SKM-1 (cell line): ENCODE measurements at regions not wholly inside any gene's neighbourhood (a gene's known extent, or its start where the extent isn't known, plus 50 kb on each side); places are given as distances from the start of the nearest gene placed in this dataset.

Source experiments
- DNase-seq: peaks from one replicate; lab custom pipeline; 2025; ENCODE audit not compliant: unreplicated experiment; lab: John Stamatoyannopoulos, UW

DNA sequence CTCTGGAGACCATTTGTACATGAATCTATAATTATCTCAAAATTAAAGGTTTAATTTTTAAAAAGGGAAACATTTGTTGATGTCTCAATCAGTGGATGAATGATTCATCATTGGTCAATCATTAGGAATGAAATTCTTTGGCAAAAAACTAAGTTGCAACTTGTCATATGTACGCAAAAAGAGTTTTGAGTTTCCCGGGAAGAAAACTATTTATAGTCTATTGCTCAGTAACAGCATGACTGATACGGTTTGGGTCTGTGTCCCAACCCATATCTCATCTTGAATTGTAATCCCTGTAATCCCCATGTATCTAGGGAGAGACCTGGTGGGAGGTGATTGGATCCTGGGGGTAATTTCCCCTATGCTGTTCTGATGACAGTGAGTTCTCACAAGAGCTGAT, 765.8 kb upstream of the ROBO1 start:
- DNase-seq, result no peak

- no peak for DNase-seq
These were observed 758.4 kb upstream of the ROBO1 start for GRCh38 chr3:80526153-80526552.

DNA sequence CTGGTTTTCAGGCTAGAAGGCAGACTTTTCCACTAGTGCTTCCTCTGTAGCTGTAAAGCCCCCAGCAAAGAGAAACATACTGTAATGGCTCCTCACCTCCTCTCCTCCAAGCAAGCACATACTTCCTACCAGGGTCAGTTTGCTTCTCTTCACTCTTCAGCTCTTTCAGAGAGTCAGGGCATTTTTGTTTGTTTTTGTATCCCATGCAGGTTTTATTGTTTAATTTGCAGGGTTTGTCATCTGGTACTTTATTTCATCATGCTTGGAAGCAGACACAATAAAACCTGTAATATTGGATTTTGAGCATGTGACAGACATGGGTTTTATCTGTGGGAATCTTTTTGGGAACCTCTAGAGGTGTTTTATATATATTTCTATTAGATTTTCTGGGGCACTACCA, 753.3 kb upstream of the ROBO1 start:
- no peak for DNase-seq

GRCh38 chr3:80519436-80519835, 751.6 kb upstream of the ROBO1 start:
- DNase-seq, result no peak

- DNase-seq, result no peak
These were observed 728.7 kb upstream of the ROBO1 start for GRCh38 chr3:80496452-80496851.

DNA sequence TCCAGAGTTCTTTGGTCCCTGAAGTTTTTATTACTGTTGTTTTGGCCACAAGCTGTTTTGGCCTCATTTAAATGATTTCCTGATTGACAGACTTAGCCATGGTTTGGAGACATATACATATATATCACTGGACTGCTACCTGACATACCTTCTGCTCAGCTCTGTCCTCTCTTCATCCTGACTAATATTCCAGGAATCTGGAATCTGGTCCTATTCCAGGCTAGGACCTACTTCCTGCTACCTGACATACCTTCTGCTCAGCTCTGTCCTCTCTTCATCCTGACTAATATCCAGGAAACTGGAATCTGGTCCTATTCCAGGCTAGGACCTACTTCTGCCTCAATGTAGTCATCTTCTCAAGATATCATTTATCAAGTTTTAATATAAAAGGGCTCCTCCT, 724.4 kb upstream of the ROBO1 start:
- DNase-seq, result no peak

DNA sequence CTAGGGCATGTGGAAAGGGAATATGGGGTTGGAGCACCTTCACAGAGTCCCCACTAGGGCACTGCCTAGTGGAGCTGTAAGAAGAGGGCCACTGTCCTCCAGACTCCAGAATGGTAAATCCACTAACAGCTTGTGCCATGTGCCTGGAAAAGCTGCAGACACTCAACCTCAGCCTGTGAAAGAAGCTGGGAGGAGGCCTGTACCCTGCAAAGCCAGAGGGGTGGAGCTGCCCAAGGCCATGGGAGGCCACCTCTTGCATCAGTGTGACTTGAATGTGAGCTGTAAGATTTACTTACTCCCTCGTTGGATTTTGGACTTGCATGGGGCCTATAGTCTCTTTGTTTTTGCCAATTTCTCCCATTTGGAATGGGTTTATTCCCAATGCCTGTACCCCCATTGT, 705.2 kb upstream of the ROBO1 start:
- no peak for DNase-seq

- DNase-seq, result no peak
These were observed 704.7 kb upstream of the ROBO1 start for GRCh38 chr3:80472459-80472858.

DNA sequence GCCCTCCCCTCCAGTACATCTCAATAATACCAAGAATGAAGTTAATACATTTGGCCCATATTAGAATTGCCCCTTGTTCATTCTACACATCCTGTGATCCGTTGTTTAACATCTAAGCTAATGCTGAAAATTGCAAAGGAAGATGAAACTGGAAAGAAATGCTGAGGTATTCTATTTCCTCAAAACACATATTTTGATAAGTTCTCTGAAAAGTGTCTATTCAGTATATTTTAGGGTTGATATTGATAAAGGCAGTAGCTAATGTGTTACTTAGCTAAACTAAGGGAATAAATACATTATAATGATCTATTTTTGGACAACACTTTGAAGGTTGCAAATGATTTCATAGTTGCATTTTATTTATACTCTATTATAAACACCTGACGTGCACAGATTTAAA, 702.6 kb upstream of the ROBO1 start:
- no peak for DNase-seq

DNA sequence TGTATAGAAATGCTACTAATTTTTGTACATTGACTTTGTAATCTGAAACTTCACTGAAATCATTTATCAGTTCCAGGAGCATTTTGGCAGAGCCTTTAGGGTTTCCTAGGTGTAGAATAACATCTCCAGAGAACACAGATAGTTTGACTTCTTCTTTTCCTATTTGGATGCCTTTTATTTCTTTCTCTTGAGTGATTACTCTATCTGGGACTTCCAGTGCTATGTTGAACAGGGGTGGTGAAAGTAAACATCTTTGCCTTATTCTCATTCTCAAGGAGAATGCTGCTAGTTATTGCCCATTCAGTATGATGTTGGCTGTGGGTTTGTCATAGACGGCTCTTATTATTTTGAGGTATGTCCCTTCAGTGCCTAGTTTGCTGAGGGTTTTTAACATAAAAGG, 697.9 kb upstream of the ROBO1 start:
- no peak for DNase-seq

DNA sequence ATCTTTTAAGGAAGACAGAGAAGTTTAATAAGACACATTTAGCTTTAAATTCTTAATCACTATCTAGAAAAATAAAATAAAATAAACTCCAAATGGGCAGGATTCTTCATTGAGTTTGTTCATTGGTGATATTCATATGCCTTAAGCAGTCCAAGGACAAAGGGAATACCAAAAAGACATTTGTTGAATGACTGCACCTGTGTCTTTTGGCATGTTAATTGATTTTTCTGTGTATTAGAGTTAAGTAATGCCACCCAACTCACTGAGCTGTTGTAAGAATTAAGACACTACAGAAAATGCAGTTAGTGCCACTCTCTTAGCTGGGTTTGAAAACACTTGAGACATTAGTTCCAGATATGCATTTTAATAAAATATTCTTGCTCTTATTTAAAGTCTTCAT, 683.6 kb upstream of the ROBO1 start:
- no peak for DNase-seq

GRCh38 chr3:80445641-80446040, 677.8 kb upstream of the ROBO1 start:
- DNase-seq, result no peak

DNA sequence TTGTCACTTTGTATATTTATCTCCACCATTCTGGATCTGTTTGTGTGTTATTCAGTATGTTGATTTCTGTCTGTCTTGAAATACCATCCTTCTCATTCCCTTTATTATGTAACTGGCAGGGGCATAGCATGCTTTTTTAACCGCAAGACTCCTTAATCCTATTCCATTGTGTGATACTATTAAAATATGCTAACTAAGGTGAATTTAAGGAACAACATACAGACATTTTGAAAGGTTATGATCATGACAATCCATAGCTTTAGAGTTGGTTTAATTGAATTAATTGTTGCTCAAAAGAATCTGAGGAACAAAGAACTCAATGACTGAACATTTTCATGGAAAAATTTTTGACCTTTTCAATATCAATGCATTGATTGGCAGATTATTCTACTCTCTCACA, 677.3 kb upstream of the ROBO1 start:
- DNase-seq, result no peak

DNA sequence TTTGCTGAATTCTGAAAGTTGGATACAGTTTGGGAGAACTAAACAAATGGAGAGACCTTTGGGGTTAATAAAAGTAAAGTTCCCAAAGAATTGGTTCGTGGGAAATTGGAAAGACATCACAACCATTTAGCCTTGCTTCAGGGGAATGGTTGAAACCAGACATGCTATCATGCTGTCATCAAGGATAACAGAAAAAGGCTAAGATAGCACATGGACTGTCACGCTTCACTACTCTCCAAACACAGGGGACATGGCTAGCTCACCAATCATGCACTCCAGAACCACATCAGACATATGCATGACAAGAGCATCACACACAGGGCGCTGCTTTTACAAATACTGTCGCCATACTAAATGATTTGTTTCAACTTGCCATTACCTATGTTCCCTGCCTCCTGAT, 671.7 kb upstream of the ROBO1 start:
- no peak for DNase-seq

DNA sequence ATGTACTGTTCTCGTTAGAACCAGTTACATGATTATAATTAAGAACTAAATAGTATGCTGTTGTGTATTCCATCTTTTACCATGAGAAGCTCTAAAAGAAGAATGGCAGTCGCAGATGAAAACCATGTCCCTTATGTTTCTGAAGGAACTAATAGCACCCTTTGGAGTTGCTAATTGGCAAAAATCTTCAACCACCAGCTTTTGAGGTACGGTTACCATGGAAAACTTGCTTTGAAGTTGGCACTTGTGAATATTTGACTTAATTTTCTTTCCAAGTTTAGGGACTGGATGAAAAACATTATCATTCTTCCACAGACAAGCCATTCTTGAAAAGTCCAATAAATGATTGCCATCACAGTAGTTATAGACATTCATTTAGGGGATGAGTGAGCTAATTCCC, 666.6 kb upstream of the ROBO1 start:
- DNase-seq, result no peak

DNA sequence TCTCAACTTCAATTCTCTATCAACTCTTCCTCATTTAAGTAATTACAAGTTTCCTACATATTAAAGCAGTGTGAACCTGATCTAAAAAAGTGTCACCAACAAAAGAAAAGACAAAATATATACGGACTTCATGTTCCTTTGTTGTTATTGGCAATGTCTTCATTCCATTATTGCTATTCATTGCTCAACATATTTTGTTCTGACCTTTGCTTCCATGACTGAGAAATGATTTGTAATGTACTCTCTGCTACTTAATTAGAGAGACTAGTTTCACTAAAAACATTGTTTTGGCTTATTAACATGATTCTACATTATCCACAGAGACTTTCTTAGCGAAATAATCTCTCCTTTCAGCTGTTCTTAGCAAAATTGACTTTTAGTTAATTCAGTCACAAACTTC, 657.2 kb upstream of the ROBO1 start:
- no peak for DNase-seq

GRCh38 chr3:80408030-80408721, 640.4 kb upstream of the ROBO1 start:
- DNase-seq, result no peak

DNA sequence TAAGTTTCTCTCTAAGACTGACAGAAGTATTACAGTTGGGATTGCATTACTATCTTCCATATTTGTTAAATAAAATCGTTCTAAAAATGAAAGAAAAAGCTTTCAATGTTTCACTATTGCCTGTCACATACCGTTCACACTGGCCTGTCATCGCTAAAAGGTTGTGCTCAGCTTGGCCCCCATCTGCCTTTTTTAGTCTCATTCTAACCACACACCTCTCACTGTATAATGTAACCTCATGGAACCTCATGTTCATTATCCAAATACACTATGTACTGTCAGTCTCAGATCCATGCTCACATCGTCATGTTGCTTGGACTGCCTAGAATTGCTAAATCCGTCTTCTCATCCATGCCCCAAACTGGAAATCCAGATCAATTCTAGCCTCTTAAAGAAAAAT, 637.8 kb upstream of the ROBO1 start:
- DNase-seq, result no peak

GRCh38 chr3:80395023-80395422, 627.2 kb upstream of the ROBO1 start:
- DNase-seq, result no peak

DNA sequence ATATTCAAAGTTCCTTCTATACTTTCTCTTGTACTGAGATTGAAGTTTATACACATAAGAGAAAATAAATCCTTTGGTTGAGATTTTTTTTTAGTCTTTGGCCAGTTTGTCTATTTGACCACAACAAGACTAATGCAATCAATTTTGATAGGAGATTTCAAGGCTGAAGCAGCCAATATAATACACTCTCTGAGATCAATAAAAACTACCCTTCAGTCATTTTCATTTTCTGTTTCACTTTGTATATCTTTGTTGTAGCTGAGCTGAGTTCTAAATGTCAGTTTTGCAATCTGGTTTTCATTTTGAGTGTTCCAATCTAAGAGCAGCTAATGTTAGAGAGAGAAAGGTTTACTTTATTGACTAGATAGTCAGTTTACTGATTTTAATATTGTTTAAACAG, 623.8 kb upstream of the ROBO1 start:
- DNase-seq, result no peak

GRCh38 chr3:80384811-80385210, 617.0 kb upstream of the ROBO1 start:
- no peak for DNase-seq

DNA sequence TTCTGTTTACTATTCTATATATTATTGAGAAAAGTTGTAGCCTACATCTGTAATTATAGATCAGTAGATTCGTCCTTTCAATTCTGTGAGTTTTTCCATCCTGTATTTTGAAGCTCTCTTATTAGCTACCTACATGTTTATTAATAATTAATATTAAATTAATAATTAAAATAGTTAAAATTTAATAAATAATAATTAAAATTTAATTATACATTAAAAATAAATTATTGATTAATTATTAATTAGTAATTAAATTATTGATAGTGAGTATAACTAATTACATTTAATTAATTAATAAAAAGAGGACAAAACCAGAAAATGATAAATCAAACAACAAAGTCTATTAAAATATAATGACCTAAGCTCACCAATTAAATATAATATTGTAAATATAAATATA, 606.6 kb upstream of the ROBO1 start:
- DNase-seq, result no peak

- no peak for DNase-seq
These were observed 600.8 kb upstream of the ROBO1 start for GRCh38 chr3:80368616-80369015.
